ENCODE measurements at regions not wholly inside any gene's neighbourhood (a gene's known extent, or its start where the extent isn't known, plus 50 kb on each side); places are given as distances from the start of the nearest gene placed in this dataset.
"Not testable (repeated sequence)": the region's sequence is repeated elsewhere in the genome, so short reads cannot be mapped to it uniquely, and the experiment has no call there.

- TF ChIP-seq CTCF, POLR2A, EP300 (IDR thresholded peaks at IDR 0.05): not testable (repeated sequence)
Measured at GRCh38 chr20:30824666-30825065, 432.8 kb upstream of the DEFB115 start.
